GM12875 (cell line): ENCODE measurements at regions not wholly inside any gene's neighbourhood (a gene's known extent, or its start where the extent isn't known, plus 50 kb on each side); places are given as distances from the start of the nearest gene placed in this dataset.

Experiments used
- H3K4me3 ChIP-seq: one replicate; pipeline ENCODE4 v1.5.1; 2011; ENCODE audit warnings: low read depth, low read length, control low read depth
- CTCF ChIP-seq: IDR thresholded peaks from 2 replicates; pipeline ENCODE4 v1.5.1; 2011; ENCODE audit warnings: low read depth, mild to moderate bottlenecking, control low read depth, inconsistent platforms, low read length, moderate library complexity, borderline replicate concordance; ENCODE audit not compliant: insufficient read depth

- TF ChIP-seq CTCF, result no peak
- H3K4me3 ChIP-seq, result no peak overlapping the region
Measured at GRCh38 chr11:106152013-106152412, 74.6 kb downstream of the AASDHPPT start.

- TF ChIP-seq CTCF, result no peak
- H3K4me3 ChIP-seq, result no peak overlapping the region
Measured at GRCh38 chr11:106152824-106153223, 75.4 kb downstream of the AASDHPPT start.

GRCh38 chr11:106156290-106156937 lies 79.0 kb downstream of the AASDHPPT start:
- peak; percentile 12; the same call in 1 of the 2 replicates for TF ChIP-seq CTCF
- H3K4me3 ChIP-seq, result no peak overlapping the region

- H3K4me3 ChIP-seq, result no peak overlapping the region
- TF ChIP-seq CTCF, result no peak
Measured at GRCh38 chr11:106158406-106158805, 80.9 kb downstream of the AASDHPPT start.

- no peak for TF ChIP-seq CTCF
- H3K4me3 ChIP-seq, result no peak overlapping the region
Measured at GRCh38 chr11:106159836-106160235, 82.4 kb downstream of the AASDHPPT start.

GRCh38 chr11:106160494-106160893 lies 83.0 kb downstream of the AASDHPPT start:
- no peak for TF ChIP-seq CTCF
- H3K4me3 ChIP-seq, result no peak overlapping the region
